Activated naive CD4-positive, alpha-beta T cell treated with anti-CD3 and anti-CD28 coated beads, Interleukin-2, amount 50 U/mL, for 24 hours (primary cell): ENCODE measurements at regions not wholly inside any gene's neighbourhood (a gene's known extent, or its start where the extent isn't known, plus 50 kb on each side); places are given as distances from the start of the nearest gene placed in this dataset.
"Not testable (repeated sequence)": the region's sequence is repeated elsewhere in the genome, so short reads cannot be mapped to it uniquely, and the experiment has no call there.

ENCODE experiments used
- H3K27ac Mint-ChIP-seq: one replicate; pipeline ENCODE4 v1.8.0; 2021; ENCODE audit warnings: mild to moderate bottlenecking, mixed read lengths
- H3K27me3 Mint-ChIP-seq: one replicate; pipeline ENCODE4 v1.8.0; 2021; ENCODE audit warnings: mixed read lengths
- H3K36me3 Mint-ChIP-seq: one replicate; pipeline ENCODE4 v1.8.0; 2021; ENCODE audit warnings: mixed read lengths
- H3K4me1 Mint-ChIP-seq: one replicate; pipeline ENCODE4 v1.8.0; 2021; ENCODE audit warnings: mixed read lengths
- H3K4me3 Mint-ChIP-seq: one replicate; pipeline ENCODE4 v1.8.0; 2021; ENCODE audit warnings: mild to moderate bottlenecking, mixed read lengths
- H3K9me3 Mint-ChIP-seq: one replicate; pipeline ENCODE4 v1.8.0; 2021; ENCODE audit warnings: mixed read lengths

DNA sequence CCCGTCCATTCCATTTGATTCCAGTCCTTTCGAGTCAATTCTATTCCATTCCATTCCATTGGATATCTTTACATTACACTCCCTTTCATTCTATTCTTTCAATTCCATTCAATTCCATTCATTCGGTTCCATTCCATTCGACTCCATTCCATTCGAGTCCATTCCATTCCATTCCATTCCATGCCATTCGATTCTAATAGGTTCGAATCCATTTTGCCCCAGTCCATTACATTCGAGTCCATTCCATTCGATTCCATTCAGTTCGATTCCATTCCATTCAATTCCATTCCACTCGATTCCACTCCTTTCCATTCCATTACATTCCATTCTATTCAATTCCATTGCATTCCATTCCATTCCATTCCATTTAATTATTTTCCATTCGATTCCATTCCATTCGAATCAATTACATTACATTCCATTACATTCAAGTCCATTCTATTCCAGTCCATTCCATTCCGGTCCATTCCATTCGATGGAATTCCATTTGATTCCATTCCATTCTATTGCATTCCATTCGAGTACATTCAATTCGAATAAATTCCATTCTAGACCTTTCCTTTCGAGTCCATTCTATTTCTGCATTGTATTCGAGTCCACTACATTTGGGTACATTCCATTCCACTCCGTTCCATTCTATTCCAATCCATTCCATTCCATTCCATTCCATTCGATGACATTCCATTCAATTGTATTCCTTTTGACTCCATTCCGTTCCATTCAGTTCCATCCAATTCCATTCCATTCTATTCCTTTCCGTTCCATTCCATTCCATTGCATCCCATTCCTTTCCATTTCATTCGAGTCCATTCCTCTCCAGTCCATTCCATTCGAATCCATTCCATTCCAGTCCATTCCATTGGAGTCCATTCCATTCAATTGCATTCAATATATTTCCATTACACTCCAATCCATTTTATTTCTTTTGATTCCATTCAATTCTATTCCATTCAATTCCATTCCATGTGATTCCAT, 2604.8 kb upstream of the TPTE start:
- H3K27me3 Mint-ChIP-seq: no peaks in the 10 kb centered on the region
- H3K4me1 Mint-ChIP-seq: no peaks in the 10 kb centered on the region
- H3K27ac Mint-ChIP-seq: no peak overlapping the region
- H3K36me3 Mint-ChIP-seq: peaks cover 45% of the 10 kb centered on the region
- H3K9me3 Mint-ChIP-seq: no peaks in the 10 kb centered on the region
- H3K4me3 Mint-ChIP-seq: no peak overlapping the region

DNA sequence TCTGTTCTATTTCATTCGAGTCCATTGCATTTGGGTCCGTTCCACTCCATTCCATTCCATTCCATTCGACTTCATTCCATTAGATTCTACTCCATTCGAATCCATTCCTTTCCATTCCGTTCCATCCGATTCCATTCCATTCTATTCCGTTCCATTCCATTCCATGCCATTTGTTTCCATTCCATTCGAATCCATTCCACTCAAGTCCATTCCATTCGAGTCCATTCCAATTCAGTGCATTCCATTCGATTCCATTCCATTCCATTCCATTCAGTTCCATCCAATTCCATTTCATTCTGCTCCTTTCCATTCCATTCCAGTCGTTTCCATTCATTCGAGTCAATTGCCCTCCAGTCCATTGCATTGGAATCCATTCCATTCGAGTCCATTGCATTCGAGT, 2603.7 kb upstream of the TPTE start:
- H3K4me3 Mint-ChIP-seq: no peak overlapping the region
- no peaks in the 10 kb centered on the region for H3K9me3 Mint-ChIP-seq
- no peaks in the 10 kb centered on the region for H3K4me1 Mint-ChIP-seq
- H3K27me3 Mint-ChIP-seq: no peaks in the 10 kb centered on the region
- H3K36me3 Mint-ChIP-seq: peaks cover 55% of the 10 kb centered on the region
- no peak overlapping the region for H3K27ac Mint-ChIP-seq

DNA sequence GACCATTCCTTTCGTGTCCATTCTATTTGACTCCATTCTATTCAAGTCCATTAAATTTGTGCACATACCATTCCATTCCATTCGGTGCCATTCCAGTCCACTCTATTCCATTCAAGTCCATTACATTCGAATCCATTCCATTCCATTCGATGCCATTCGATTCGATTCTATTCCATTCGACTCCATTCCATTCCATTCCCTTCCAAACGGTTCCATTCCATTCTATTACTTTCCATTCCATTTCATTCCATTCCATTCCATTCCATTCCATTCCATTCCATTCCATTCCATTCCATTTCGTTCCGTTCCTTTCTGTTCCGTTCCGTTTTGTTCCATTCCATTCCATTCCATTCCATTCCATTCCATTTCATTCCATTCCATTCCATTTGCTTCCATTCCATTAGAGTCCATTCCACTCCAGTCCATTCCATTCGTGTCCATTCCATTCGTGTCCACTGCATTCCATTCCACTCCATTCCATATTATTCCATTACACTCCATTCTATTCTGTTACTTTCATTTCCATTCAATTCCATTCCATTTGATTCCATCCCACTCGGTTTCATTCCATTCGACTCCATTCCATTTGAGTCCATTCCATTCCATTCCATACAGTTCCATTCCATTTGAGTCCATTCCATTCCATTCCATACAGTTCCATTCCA, 2595.3 kb upstream of the TPTE start:
- Mint-ChIP-seq H3K9me3 (peaks cover 36% of the 10 kb centered on the region), H3K36me3 (peaks cover 73% of the 10 kb centered on the region)
- H3K27me3 Mint-ChIP-seq, H3K4me1 Mint-ChIP-seq, H3K27ac Mint-ChIP-seq, H3K4me3 Mint-ChIP-seq: not testable (repeated sequence)

DNA sequence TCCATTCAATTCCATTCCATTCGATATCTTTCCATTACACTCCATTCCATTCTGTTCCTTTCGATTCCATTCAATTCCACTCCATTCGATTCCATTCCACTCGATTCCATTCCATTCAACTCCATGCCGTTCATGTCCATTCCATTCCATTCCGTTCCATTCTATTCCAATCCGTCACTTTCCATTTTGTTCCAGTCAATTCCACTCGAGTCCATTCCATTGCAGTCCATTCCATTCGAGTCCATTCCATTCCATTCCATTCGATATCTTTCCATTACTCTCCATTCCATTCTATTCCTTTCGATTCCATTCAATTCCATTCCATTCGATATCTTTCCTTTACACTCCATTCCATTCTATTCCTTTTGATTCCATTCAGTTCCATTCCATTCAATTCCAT, 2592.9 kb upstream of the TPTE start:
- Mint-ChIP-seq H3K36me3 (peaks cover 72% of the 10 kb centered on the region), H3K9me3 (peaks cover 61% of the 10 kb centered on the region)
- not testable (repeated sequence) for H3K4me1 Mint-ChIP-seq, H3K27me3 Mint-ChIP-seq, H3K4me3 Mint-ChIP-seq, H3K27ac Mint-ChIP-seq

DNA sequence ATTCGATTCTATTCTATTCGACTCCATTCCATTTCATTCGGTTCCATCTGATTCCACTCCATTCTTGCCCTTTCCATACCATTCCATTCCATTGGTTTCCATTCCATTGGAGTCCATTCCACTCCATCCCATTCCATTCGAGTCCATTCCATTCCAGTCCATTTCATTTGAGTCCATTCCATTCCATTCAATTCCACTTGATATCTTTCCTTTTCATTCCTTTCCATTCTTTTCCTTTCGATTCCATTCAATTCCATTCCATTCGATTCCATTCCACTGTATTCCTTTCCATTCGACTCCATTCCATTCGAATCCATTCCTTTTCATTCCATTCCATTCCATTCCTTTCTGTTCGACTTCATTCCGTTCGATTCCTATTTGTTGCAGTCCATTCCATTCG, 2591.8 kb upstream of the TPTE start:
- Mint-ChIP-seq H3K9me3 (peaks cover 72% of the 10 kb centered on the region), H3K36me3 (peaks cover 71% of the 10 kb centered on the region)
- H3K27ac Mint-ChIP-seq, H3K27me3 Mint-ChIP-seq, H3K4me1 Mint-ChIP-seq, H3K4me3 Mint-ChIP-seq: not testable (repeated sequence)

DNA sequence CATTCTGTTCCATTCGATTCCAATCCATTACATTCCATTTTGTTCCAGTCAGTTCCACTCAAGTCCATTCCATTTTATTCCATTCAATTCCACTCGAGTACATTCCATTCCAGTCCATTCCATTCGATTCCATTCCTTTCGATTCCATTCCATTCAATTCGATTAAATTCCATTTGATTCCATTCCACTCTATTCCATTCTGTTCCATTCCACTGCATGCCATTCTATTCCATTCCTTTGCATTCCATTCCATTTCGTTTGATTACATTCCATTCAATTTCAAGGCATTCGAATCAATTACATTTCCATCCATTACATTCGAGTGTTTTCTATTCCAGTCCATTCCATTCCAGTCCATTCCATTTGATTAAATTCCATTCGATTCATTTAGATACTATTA, 2590.9 kb upstream of the TPTE start:
- peaks cover 80% of the 10 kb centered on the region for H3K9me3 Mint-ChIP-seq
- not testable (repeated sequence) for H3K4me3 Mint-ChIP-seq, H3K27ac Mint-ChIP-seq, H3K4me1 Mint-ChIP-seq, H3K27me3 Mint-ChIP-seq
- peaks cover 75% of the 10 kb centered on the region for H3K36me3 Mint-ChIP-seq

DNA sequence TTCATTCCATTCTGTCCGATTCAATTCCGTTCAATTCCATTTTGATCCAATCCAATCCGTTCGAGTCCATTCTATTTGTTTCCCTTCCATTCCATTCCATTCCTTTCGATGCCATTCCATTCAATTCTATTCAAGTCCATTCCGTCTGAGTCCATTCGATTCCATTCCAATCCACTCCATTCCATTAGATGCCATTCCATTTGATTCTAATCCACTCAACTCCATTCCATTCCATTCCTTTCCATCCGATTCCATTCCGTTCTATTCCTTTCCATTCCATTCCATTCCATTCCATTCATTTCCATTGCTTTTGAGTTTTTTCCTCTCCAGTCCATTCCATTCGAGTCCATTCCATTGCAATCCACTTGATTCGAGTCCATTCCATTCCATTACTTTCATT, 2589.3 kb upstream of the TPTE start:
- H3K4me1 Mint-ChIP-seq, H3K27me3 Mint-ChIP-seq, H3K27ac Mint-ChIP-seq, H3K4me3 Mint-ChIP-seq: not testable (repeated sequence)
- Mint-ChIP-seq H3K36me3 (peaks cover 75% of the 10 kb centered on the region), H3K9me3 (peaks cover 97% of the 10 kb centered on the region)

DNA sequence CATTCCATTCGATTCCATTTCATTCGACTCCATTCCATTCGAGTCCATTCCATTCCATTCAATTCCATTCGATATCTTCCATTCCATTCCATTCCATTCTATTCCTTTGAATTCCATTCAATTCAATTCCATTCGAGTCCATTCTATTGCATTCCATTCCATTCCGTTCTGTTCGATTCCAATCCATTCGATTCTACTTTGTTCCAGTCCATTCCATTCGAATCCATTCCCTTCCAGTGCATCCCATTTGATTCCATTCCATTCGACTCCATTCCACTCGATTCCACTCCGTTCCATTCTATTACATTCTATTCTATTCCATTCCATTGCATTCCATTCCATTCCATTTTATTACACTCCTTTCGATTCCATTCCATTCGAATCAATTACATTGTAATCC, 2588.5 kb upstream of the TPTE start:
- peaks cover 97% of the 10 kb centered on the region for H3K9me3 Mint-ChIP-seq
- not testable (repeated sequence) for H3K27me3 Mint-ChIP-seq, H3K4me3 Mint-ChIP-seq, H3K27ac Mint-ChIP-seq, H3K4me1 Mint-ChIP-seq
- H3K36me3 Mint-ChIP-seq: peaks cover 76% of the 10 kb centered on the region

DNA sequence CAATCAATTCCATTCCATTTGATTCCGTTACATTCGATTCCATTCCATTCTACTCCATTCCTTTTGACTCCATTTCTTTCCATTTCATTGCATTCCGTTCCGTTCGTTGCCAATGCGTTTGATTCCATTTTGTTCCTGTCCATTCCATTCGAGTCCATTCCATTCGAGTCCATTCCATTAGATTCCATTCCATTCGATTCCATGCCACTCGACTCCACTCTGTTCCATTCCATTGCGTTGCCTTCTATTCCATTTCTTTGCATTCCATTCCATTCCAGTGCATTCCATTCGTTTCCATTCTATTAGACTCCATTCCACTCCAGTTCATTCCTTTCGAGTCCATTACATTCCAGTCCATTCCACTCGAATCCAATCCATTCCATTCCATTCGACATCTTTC, 2587.5 kb upstream of the TPTE start:
- Mint-ChIP-seq H3K27ac (no peak overlapping the region), H3K4me3 (no peak overlapping the region), H3K4me1 (no peaks in the 10 kb centered on the region), H3K9me3 (peaks cover 94% of the 10 kb centered on the region), H3K27me3 (no peaks in the 10 kb centered on the region), H3K36me3 (peaks cover 76% of the 10 kb centered on the region)

DNA sequence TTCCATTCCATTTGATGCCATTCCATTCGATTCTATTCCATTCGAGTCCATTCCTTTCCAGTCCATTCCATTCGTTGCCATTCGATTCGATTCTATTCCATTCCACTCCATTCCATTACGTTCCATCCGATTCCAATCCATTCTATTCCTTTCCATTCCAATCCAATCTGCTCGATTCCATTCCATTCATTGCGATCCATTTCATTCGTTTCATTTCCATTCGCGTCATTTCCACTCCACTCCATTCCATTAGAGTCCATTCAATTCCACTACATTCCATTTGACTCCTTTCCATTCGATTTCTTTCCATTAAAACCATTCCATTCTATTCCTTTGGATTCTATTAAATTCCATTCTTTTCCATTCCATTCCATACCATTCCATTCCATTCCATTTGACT, 2584.1 kb upstream of the TPTE start:
- H3K27me3 Mint-ChIP-seq, H3K4me1 Mint-ChIP-seq, H3K4me3 Mint-ChIP-seq, H3K27ac Mint-ChIP-seq: not testable (repeated sequence)
- peaks cover 81% of the 10 kb centered on the region for H3K36me3 Mint-ChIP-seq
- peaks cover 97% of the 10 kb centered on the region for H3K9me3 Mint-ChIP-seq

DNA sequence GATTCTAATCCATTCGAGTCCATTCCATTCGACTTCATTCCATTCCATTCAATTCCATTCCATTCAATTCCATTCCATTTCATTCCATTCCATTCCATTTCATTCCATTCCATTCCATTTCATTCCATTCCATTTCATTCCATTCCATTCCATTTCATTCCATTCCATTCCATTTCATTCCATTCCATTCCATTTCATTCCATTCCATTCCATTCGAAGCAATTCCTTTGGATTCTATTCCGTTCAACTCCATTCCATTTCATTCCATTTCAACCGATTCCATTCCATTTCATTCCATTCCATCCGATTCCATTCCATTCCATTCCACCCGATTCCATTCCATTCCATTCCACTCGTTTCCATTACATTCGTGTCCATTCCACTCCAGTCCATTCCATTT, 2583.2 kb upstream of the TPTE start:
- peaks cover 75% of the 10 kb centered on the region for H3K36me3 Mint-ChIP-seq
- peaks cover 96% of the 10 kb centered on the region for H3K9me3 Mint-ChIP-seq
- H3K4me1 Mint-ChIP-seq, H3K27ac Mint-ChIP-seq, H3K4me3 Mint-ChIP-seq, H3K27me3 Mint-ChIP-seq: not testable (repeated sequence)

DNA sequence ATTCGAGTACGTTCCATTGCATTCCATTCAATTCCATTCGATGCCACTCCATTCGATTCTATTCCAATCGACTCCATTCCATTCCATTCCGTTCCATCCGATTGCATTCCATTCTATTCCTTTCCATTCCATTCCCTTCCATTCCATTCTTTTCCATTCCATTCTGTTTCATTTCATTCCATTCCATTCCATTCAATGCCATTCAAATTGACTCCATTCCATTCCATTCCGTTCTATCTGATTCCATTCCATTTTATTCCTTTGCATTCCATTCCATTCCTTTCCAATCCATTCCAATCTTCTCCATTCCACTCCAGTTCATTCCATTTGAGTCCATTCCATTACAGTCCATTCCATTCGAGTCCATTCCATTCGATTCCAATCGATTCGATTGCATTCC, 2580.0 kb upstream of the TPTE start:
- not testable (repeated sequence) for H3K4me3 Mint-ChIP-seq, H3K4me1 Mint-ChIP-seq, H3K27me3 Mint-ChIP-seq, H3K27ac Mint-ChIP-seq
- peaks cover 96% of the 10 kb centered on the region for H3K9me3 Mint-ChIP-seq
- H3K36me3 Mint-ChIP-seq: peaks cover 79% of the 10 kb centered on the region

DNA sequence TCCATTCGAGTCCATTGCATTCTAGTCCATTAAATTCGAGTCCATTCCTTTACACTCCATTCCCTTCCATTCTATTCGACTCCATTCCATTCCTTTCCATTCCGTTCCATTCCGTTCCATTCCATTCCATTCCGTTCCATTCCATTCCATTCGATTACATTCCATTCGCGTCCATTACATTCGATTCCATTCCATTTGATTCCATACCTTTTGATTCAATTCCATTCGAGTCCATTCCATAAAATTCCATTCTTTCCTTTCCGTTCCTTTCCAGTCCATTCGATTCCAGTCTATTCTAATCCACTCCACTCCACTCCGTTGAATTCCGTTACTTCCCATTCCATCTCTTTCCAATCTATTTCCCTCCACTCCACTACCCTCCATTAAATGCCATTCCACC, 2579.2 kb upstream of the TPTE start:
- H3K4me3 Mint-ChIP-seq, H3K27me3 Mint-ChIP-seq, H3K4me1 Mint-ChIP-seq, H3K27ac Mint-ChIP-seq: not testable (repeated sequence)
- peaks cover 96% of the 10 kb centered on the region for H3K9me3 Mint-ChIP-seq
- peaks cover 80% of the 10 kb centered on the region for H3K36me3 Mint-ChIP-seq

DNA sequence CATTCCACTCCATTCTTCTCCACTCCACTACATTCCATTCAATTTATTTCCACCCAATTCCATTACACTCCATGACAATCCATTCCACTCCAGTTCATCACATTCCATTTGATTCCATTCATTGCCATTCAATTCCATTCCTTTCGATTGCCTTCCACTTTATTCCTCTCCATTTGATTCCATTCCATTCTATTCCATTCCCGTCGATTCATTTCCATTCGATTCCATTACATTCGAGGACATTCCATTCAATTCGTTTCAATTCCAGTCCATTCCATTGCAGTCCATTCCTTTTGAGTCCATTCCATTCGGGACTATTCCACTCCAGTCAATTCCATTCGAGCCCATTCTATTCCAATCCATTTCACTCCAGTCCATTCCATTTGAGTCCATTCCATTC, 2577.8 kb upstream of the TPTE start:
- H3K4me3 Mint-ChIP-seq, H3K27ac Mint-ChIP-seq, H3K27me3 Mint-ChIP-seq, H3K4me1 Mint-ChIP-seq: not testable (repeated sequence)
- Mint-ChIP-seq H3K36me3 (peaks cover 80% of the 10 kb centered on the region), H3K9me3 (peaks cover 98% of the 10 kb centered on the region)

DNA sequence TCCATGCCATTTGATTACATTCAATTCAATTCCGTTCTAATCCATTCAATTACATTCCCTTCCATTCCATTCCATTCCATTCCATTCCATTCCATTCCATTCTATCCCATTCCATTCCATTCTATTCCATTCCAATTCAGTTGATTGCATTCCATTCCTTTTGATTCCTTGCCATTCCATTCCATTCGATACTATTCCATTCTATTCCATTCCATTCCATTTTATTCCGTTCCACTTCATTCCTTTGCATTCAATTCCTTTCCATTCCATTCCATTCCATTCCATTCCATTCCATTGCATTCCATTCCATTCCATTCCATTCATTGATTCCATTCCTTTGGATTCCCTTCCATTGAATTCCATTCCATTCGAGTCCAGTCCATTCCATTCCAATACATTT, 2574.0 kb upstream of the TPTE start:
- Mint-ChIP-seq H3K27me3 (no peaks in the 10 kb centered on the region), H3K27ac (no peak overlapping the region), H3K36me3 (peaks cover 81% of the 10 kb centered on the region), H3K9me3 (peaks cover 98% of the 10 kb centered on the region), H3K4me3 (no peak overlapping the region), H3K4me1 (no peaks in the 10 kb centered on the region)

DNA sequence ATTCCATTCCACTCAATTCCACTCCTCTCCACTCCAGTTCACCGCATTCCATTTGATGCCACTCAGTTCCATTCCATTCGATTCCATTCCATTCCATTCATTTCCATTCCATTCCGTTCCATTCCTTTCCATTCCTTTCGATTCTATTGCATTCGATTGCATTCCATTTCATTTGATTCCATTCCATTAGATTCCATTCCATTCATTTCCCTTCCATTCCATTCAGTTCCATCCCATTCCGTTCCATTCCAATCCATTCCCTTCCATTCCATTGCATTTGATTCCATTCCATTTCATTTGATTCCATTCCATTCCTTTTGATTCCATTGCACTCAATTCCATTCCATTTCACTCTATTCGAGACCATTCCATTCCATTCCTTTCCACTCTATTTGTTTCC, 2572.7 kb upstream of the TPTE start:
- H3K36me3 Mint-ChIP-seq: peaks cover 82% of the 10 kb centered on the region
- not testable (repeated sequence) for H3K4me1 Mint-ChIP-seq, H3K27ac Mint-ChIP-seq, H3K27me3 Mint-ChIP-seq, H3K4me3 Mint-ChIP-seq
- H3K9me3 Mint-ChIP-seq: peaks cover 100% of the 10 kb centered on the region
